ENCODE measurements at regions not wholly inside any gene's neighbourhood (a gene's known extent, or its start where the extent isn't known, plus 50 kb on each side); places are given as distances from the start of the nearest gene placed in this dataset.

DNA sequence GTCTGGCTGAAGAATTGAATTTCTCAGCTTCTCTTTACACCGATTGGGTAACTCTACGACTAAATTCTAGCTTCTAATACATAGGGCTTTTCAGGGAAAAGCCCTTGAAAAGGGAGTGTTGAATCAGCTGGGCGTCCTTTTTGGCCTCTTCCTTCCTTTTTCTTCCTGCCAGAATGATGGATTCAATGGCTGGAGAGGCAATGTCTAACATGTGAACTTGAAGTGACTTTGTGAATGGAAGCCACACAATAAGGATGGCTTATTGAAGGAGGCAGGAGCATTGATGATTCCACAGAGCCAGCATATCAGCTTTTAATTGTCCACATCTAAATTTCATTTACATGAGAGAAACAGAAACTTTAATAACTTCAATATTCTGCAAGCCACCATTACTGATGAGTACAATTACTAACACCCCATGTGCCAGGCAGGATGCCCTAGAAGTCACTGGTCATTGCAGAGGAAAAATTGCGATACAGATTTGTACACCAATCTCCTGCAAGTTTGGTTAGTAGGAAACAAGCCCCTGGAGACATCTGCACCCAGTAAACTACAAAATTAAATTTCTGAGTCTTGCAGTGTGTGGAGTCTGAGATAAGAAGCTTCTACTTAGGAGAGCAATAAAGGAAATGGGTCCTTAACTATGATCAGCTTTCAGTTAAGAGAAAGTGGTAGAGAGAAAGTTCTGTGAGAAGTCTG, 56.1 kb downstream of the STYXL2 start:
- intact Hi-C loops (cut with micrococcal nuclease; ENCODE audit: unreplicated experiment) (no loop called here), in situ Hi-C loops (cut with HindIII; ENCODE audit: extremely low pct_ligation_motif_present, low pct_unique_long_range_greater_than_20kb) (no loop called here)
- H3K4me1 ChIP-seq (ENCODE audit: insufficient read depth, low read length), result no peaks in the 10 kb centered on the region
- H3K79me2 ChIP-seq (ENCODE audit: insufficient read depth, low read length), result no peaks in the 10 kb centered on the region
- H3K9me3 ChIP-seq (ENCODE audit: low read length), result 0 out of 2 replicates have a peak, but pooled peaks cover 7% of the 10 kb centered on the region
- H3K9ac ChIP-seq (ENCODE audit: insufficient read depth, low read depth, low read length), result no peak overlapping the region
- H2AFZ ChIP-seq (ENCODE audit: low read length), result no peak overlapping the region
- POLR2A ChIA-PET, result no interaction called here
- TF ChIP-seq KLF16 (CRISPR knock-in tag; IDR thresholded peaks at IDR 0.05) (no peak), ZNF546 (CRISPR knock-in tag; conservative IDR thresholded peaks at IDR 0.05) (no peak), ZFP36L2 (CRISPR knock-in tag; IDR thresholded peaks at IDR 0.05) (no peak), KLF12 (CRISPR knock-in tag; IDR thresholded peaks at IDR 0.05; ENCODE audit: borderline replicate concordance) (no peak), RAD21 (CRISPR knock-in tag; IDR thresholded peaks at IDR 0.05) (no peak), RXRB (CRISPR knock-in tag; IDR thresholded peaks at IDR 0.05; ENCODE audit: borderline replicate concordance) (no peak), MXI1 (IDR thresholded peaks at IDR 0.05; ENCODE audit: borderline replicate concordance, low read depth, low read length) (no peak), NFATC3 (CRISPR knock-in tag; IDR thresholded peaks at IDR 0.05) (no peak), NFIC (IDR thresholded peaks at IDR 0.05; ENCODE audit: low read length) (no peak), ZSCAN20 (CRISPR knock-in tag; IDR thresholded peaks at IDR 0.05; ENCODE audit: borderline replicate concordance) (no peak), ZBTB38 (CRISPR knock-in tag; IDR thresholded peaks at IDR 0.05) (no peak), ZNF605 (CRISPR knock-in tag; IDR thresholded peaks at IDR 0.05) (no peak), ZNF121 (CRISPR knock-in tag; IDR thresholded peaks at IDR 0.05) (no peak), NFYC (CRISPR knock-in tag; IDR thresholded peaks at IDR 0.05) (no peak)
- TF ChIP-seq, protein P1, sequence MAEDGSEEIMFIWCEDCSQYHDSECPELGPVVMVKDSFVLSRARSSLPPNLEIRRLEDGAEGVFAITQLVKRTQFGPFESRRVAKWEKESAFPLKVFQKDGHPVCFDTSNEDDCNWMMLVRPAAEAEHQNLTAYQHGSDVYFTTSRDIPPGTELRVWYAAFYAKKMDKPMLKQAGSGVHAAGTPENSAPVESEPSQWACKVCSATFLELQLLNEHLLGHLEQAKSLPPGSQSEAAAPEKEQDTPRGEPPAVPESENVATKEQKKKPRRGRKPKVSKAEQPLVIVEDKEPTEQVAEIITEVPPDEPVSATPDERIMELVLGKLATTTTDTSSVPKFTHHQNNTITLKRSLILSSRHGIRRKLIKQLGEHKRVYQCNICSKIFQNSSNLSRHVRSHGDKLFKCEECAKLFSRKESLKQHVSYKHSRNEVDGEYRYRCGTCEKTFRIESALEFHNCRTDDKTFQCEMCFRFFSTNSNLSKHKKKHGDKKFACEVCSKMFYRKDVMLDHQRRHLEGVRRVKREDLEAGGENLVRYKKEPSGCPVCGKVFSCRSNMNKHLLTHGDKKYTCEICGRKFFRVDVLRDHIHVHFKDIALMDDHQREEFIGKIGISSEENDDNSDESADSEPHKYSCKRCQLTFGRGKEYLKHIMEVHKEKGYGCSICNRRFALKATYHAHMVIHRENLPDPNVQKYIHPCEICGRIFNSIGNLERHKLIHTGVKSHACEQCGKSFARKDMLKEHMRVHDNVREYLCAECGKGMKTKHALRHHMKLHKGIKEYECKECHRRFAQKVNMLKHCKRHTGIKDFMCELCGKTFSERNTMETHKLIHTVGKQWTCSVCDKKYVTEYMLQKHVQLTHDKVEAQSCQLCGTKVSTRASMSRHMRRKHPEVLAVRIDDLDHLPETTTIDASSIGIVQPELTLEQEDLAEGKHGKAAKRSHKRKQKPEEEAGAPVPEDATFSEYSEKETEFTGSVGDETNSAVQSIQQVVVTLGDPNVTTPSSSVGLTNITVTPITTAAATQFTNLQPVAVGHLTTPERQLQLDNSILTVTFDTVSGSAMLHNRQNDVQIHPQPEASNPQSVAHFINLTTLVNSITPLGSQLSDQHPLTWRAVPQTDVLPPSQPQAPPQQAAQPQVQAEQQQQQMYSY (CRISPR knock-in tag; IDR thresholded peaks at IDR 0.05), result no peak
- TF ChIP-seq, protein P2, sequence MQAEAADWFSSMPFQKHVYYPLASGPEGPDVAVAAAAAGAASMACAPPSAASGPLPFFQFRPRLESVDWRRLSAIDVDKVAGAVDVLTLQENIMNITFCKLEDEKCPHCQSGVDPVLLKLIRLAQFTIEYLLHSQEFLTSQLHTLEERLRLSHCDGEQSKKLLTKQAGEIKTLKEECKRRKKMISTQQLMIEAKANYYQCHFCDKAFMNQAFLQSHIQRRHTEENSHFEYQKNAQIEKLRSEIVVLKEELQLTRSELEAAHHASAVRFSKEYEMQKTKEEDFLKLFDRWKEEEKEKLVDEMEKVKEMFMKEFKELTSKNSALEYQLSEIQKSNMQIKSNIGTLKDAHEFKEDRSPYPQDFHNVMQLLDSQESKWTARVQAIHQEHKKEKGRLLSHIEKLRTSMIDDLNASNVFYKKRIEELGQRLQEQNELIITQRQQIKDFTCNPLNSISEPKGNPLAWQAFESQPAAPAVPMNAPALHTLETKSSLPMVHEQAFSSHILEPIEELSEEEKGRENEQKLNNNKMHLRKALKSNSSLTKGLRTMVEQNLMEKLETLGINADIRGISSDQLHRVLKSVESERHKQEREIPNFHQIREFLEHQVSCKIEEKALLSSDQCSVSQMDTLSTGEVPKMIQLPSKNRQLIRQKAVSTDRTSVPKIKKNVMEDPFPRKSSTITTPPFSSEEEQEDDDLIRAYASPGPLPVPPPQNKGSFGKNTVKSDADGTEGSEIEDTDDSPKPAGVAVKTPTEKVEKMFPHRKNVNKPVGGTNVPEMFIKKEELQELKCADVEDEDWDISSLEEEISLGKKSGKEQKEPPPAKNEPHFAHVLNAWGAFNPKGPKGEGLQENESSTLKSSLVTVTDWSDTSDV (CRISPR knock-in tag; IDR thresholded peaks at IDR 0.05), result no peak
- no peak for FAIRE-seq
- no peak overlapping the region for H3K4me3 ChIP-seq (replicated peaks in 1 of 3; ENCODE audit: insufficient read depth in 1 of 3, low read depth in 2 of 3, low read length in 3 of 3)
- CTCF ChIA-PET (ENCODE audit: low intra/inter-chr PET ratio, low total read pairs), result no interaction called here
- no peak overlapping the region for H3K27ac ChIP-seq (ENCODE audit: extremely low read length, insufficient read depth, low read length)
- 13% methylated on average over 4 of the region's 4 CpGs for WGBS (ENCODE audit: low lambda C conversion rate)
- H3K27me3 ChIP-seq (ENCODE audit: control insufficient read depth in 1 of 2, insufficient read depth in 2 of 2, low read length in 2 of 2), result peaks cover 0 to 3% of the 10 kb centered on the region in 2 experiments; a peak in 1 of 5 replicates
- no peak for DNase-seq (ENCODE audit: low spot score)
- H3K4me2 ChIP-seq (ENCODE audit: low read depth, low read length), result no peak overlapping the region
- no peaks in the 10 kb centered on the region for H3K36me3 ChIP-seq (replicated peaks in 1 of 2; ENCODE audit: control insufficient read depth in 1 of 2, insufficient read depth in 2 of 2, low read length in 2 of 2)
- ATAC-seq, result no peak
- no TSS peak for BruUV-seq (replicated peaks)
- H4K20me1 ChIP-seq (ENCODE audit: insufficient read depth, low read length), result no peaks in the 10 kb centered on the region
